ENCODE measurements at regions not wholly inside any gene's neighbourhood (a gene's known extent, or its start where the extent isn't known, plus 50 kb on each side); places are given as distances from the start of the nearest gene placed in this dataset.

DNA sequence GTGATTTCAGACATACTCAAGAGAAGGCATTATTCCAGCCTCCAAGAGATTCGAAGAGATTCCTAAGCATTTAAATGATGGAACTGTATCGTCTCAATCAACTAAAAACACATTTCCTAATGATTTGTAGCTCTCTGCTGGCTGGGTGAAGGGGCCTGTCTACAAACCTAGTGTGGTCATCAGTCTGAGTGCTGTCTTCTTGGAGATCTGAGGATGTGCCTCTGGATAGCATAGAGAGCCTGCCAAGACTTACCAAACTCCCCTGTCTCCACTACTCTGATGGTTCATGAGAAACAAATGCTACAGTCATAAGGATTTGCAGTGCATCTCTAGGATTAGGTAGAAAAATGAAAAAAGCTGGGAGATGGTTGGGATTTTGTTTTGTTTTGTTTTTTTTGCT, 176.9 kb upstream of the CITED2 start:
- TF ChIP-seq YY1 (IDR thresholded peaks at IDR 0.05; ENCODE audit: insufficient read depth, insufficient read length) = no peak
- no peak for TF ChIP-seq ZNF274 (IDR thresholded peaks at IDR 0.05; ENCODE audit: low read depth, low read length)
